GM12878 (cell line): ENCODE measurements at regions not wholly inside any gene's neighbourhood (a gene's known extent, or its start where the extent isn't known, plus 50 kb on each side); places are given as distances from the start of the nearest gene placed in this dataset.

Source experiments
- BACH1 ChIP-seq: fragments of 450-650 bp; IDR thresholded peaks from 2 replicates; pipeline ENCODE4 v1.6.1; 2017; ENCODE audit warnings: mild to moderate bottlenecking, borderline replicate concordance
- CHD2 ChIP-seq: IDR thresholded peaks from 2 replicates; pipeline ENCODE4 v1.6.1; 2011; ENCODE audit warnings: low read depth, low read length, improper control_type of control experiment, borderline replicate concordance
- CREM ChIP-seq: IDR thresholded peaks from 2 replicates; pipeline ENCODE4 v1.6.1; 2014; ENCODE audit warnings: antibody characterized with exemption, low read depth
- DPF2 ChIP-seq: fragments of 450-650 bp; IDR thresholded peaks from 2 replicates; pipeline ENCODE4 v1.6.1; 2017; ENCODE audit warnings: mild to moderate bottlenecking
- E4F1 ChIP-seq: fragments of 450-650 bp; IDR thresholded peaks from 2 replicates; pipeline ENCODE4 v1.6.1; 2018; ENCODE audit warnings: borderline replicate concordance, mild to moderate bottlenecking; ENCODE audit not compliant: partially characterized antibody
- FOXK2 ChIP-seq: fragments of 450-650 bp; IDR thresholded peaks from 2 replicates; pipeline ENCODE4 v1.6.1; 2017; ENCODE audit warnings: mild to moderate bottlenecking, moderate library complexity
- HCFC1 ChIP-seq: fragments of 150-350 bp; IDR thresholded peaks from 2 replicates; pipeline ENCODE4 v1.6.1; 2014; ENCODE audit warnings: low read length
- HDGF ChIP-seq: fragments of 450-650 bp; IDR thresholded peaks from 2 replicates; pipeline ENCODE4 v1.6.1; 2016; ENCODE audit warnings: antibody characterized with exemption
- IRF4 ChIP-seq: IDR thresholded peaks from 2 replicates; pipeline ENCODE4 v1.6.1; 2011; ENCODE audit warnings: low read depth, low read length
- KDM1A ChIP-seq: fragments of 200-600 bp; sonication (generic); IDR thresholded peaks from 2 replicates; pipeline ENCODE4 v1.6.1; 2016; ENCODE audit warnings: borderline replicate concordance
- PAX5 ChIP-seq: IDR thresholded peaks from 2 replicates; pipeline ENCODE4 v1.6.1; 2011; ENCODE audit warnings: low read depth, low read length, borderline replicate concordance
- RAD51 ChIP-seq: fragments of 450-650 bp; IDR thresholded peaks from 2 replicates; pipeline ENCODE4 v1.6.1; 2016; ENCODE audit warnings: moderate library complexity, mild to moderate bottlenecking, inconsistent platforms
- RELA ChIP-seq: fragments of 450-650 bp; IDR thresholded peaks from 2 replicates; pipeline ENCODE4 v1.8.0; 2014; ENCODE audit warnings: borderline replicate concordance; ENCODE audit not compliant: partially characterized antibody
- RELB ChIP-seq: fragments of 450-650 bp; IDR thresholded peaks from 2 replicates; pipeline ENCODE4 v1.6.1; 2017; ENCODE audit warnings: low read depth, mild to moderate bottlenecking, moderate library complexity
- RUNX3 ChIP-seq: IDR thresholded peaks from 2 replicates; pipeline ENCODE4 v1.6.1; 2012; ENCODE audit warnings: low read length, inconsistent platforms
- TARDBP ChIP-seq: IDR thresholded peaks from 2 replicates; pipeline ENCODE4 v1.6.1; 2016; ENCODE audit warnings: borderline replicate concordance
- YY1 ChIP-seq: IDR thresholded peaks from 2 replicates; pipeline ENCODE4 v1.6.1; 2011; ENCODE audit warnings: low read depth, mild to moderate bottlenecking, low read length
- TF ChIP-seq, protein P1 (sequence below): IDR thresholded peaks from 2 replicates; pipeline ENCODE4 v1.6.1; 2011; ENCODE audit warnings: borderline replicate concordance, low read depth, mild to moderate bottlenecking, moderate library complexity, low read length; ENCODE audit not compliant: insufficient read depth, poor library complexity, severe bottlenecking
- TF ChIP-seq, protein P2 (sequence below): fragments of 450-650 bp; conservative IDR thresholded peaks from 2 replicates; pipeline ENCODE4 v1.6.1; 2017; ENCODE audit warnings: mild to moderate bottlenecking, moderate library complexity
- TF ChIP-seq, protein P3 (sequence below): fragments of 450-650 bp; IDR thresholded peaks from 2 replicates; pipeline ENCODE4 v1.6.1; 2017; ENCODE audit warnings: mild to moderate bottlenecking, moderate library complexity

- TF ChIP-seq E4F1 (no peak), TARDBP (no peak), FOXK2 (no peak), KDM1A (no peak), HCFC1 (no peak), CHD2 (peak; percentile 38; the same call in 1 of the 2 replicates), RELA (no peak), YY1 (0 out of 2 replicates have a peak, but pooled peaks have one; percentile 47), RELB (peak; percentile 67), HDGF (no peak), RAD51 (no peak), DPF2 (no peak), RUNX3 (peak; percentile 94), PAX5 (no peak), CREM (peak; percentile 56; the same call in 1 of the 2 replicates), BACH1 (no peak), IRF4 (0 out of 2 replicates have a peak, but pooled peaks have one; percentile 6)
- TF ChIP-seq, protein P1, sequence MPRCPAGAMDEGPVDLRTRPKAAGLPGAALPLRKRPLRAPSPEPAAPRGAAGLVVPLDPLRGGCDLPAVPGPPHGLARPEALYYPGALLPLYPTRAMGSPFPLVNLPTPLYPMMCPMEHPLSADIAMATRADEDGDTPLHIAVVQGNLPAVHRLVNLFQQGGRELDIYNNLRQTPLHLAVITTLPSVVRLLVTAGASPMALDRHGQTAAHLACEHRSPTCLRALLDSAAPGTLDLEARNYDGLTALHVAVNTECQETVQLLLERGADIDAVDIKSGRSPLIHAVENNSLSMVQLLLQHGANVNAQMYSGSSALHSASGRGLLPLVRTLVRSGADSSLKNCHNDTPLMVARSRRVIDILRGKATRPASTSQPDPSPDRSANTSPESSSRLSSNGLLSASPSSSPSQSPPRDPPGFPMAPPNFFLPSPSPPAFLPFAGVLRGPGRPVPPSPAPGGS: peak; percentile 88
- TF ChIP-seq, protein P2, sequence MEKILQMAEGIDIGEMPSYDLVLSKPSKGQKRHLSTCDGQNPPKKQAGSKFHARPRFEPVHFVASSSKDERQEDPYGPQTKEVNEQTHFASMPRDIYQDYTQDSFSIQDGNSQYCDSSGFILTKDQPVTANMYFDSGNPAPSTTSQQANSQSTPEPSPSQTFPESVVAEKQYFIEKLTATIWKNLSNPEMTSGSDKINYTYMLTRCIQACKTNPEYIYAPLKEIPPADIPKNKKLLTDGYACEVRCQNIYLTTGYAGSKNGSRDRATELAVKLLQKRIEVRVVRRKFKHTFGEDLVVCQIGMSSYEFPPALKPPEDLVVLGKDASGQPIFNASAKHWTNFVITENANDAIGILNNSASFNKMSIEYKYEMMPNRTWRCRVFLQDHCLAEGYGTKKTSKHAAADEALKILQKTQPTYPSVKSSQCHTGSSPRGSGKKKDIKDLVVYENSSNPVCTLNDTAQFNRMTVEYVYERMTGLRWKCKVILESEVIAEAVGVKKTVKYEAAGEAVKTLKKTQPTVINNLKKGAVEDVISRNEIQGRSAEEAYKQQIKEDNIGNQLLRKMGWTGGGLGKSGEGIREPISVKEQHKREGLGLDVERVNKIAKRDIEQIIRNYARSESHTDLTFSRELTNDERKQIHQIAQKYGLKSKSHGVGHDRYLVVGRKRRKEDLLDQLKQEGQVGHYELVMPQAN: no peak
- TF ChIP-seq, protein P3, sequence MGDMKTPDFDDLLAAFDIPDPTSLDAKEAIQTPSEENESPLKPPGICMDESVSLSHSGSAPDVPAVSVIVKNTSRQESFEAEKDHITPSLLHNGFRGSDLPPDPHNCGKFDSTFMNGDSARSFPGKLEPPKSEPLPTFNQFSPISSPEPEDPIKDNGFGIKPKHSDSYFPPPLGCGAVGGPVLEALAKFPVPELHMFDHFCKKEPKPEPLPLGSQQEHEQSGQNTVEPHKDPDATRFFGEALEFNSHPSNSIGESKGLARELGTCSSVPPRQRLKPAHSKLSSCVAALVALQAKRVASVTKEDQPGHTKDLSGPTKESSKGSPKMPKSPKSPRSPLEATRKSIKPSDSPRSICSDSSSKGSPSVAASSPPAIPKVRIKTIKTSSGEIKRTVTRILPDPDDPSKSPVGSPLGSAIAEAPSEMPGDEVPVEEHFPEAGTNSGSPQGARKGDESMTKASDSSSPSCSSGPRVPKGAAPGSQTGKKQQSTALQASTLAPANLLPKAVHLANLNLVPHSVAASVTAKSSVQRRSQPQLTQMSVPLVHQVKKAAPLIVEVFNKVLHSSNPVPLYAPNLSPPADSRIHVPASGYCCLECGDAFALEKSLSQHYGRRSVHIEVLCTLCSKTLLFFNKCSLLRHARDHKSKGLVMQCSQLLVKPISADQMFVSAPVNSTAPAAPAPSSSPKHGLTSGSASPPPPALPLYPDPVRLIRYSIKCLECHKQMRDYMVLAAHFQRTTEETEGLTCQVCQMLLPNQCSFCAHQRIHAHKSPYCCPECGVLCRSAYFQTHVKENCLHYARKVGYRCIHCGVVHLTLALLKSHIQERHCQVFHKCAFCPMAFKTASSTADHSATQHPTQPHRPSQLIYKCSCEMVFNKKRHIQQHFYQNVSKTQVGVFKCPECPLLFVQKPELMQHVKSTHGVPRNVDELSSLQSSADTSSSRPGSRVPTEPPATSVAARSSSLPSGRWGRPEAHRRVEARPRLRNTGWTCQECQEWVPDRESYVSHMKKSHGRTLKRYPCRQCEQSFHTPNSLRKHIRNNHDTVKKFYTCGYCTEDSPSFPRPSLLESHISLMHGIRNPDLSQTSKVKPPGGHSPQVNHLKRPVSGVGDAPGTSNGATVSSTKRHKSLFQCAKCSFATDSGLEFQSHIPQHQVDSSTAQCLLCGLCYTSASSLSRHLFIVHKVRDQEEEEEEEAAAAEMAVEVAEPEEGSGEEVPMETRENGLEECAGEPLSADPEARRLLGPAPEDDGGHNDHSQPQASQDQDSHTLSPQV: 0 out of 2 replicates have a peak, but pooled peaks have one; percentile 31
These were observed 318.7 kb upstream of the STT3B start (continued) for GRCh38 chr3:31213869-31214486.
